Suppressor macrophage treated with lipopolysaccharide for 4 hours (primary cell): ENCODE measurements at regions not wholly inside any gene's neighbourhood (a gene's known extent, or its start where the extent isn't known, plus 50 kb on each side); places are given as distances from the start of the nearest gene placed in this dataset.
A peak's percentile ranks its signal among the peaks of the same experiment; 100 is the strongest.

ENCODE experiments used
- DNase-seq: peaks from one replicate; pipeline ENCODE4 v3.0.0-alpha.2; 2020

DNA sequence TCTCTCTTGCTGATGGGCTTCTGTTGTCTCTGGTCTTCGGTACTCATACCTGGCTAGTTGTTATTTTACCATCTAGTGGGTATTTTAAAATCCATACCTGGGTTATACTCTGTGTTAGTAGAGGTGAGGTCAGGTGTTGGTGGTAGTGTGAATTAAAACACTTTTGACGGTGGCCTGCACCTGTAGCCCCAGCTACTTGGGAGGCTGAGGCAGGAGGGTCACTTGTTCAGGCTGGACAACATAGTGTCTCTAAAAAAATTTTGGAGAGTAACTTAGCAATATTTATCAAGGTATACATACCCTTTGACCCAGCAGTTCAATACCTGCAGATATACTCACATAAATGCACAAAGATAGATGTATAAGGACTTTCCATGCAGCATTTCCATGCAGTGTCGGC lies 55.4 kb downstream of the GSX1 start:
- no peak for DNase-seq

DNA sequence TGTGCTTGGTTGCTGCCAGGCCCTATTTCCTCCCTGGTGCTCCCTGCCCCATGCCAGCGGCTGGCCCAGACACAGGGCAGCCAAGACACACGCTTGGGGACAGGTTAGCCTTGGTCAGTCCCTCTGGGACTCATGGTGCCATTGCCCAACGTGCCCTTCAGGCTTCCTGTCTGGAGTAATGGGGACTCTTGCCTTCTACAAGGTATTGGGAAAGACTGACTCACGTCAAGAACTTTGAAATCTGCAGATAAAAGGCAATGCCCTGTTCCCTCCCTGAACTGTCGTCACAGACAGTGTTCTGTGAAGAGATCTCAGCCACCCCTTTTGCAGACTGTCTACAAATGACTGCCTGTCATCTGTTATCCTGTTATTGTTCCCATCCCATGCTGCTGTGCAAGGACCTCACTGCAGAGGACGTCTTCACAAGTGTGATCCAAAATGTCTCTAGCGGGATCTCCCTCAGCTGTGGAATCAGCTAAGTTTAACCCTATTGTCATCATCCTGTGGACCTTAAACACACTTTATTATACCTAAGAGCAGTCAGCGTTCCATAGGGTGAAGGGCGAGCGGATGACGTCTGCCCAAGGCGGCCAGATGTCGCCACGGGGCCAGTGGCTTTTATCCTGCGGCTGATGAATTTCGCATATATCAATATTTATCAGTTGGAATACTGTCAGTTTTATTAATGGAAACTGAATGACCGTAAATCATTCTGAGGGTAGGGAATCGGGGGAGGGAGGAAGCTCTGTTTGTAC lies 59.0 kb downstream of the GSX1 start:
- no peak for DNase-seq

DNA sequence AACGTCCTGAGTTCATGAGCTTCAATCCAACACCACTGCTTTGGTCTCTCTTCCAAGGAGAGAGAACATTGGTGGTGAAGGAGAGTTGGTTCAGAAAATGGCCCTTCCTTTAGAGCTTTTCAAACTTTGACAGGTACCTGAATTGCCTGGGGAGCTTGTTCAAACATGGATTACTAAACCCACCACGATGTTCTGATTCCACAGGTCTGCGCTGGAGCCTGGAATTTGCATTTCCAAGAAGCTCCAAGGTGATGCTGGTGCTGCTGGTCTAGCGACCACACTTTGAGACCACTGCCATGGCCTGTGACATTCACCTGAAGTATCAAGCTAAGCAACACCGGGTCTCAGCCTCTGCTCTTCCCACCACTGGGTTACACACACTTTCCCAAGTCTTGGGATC lies 60.2 kb downstream of the GSX1 start:
- DNase-seq, result no peak

DNA sequence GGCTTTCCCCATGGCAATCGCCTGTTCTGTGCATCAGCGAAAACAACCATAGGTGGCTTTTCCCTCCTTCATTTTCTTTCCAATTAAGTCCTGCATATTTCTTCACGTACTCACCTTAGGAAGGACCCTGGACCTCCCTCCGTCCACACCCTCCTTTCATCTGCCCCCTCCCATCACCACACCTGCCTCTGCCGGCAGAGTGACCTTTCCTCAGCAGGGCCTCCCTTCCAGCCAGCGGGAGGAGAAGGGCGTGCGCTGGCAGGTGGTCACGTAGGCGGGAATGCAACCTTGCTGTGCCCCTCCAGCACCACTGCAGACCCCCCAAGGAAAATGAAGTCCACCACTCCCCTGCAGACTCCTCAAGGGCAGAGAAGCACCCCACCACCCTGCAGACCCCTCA lies 61.1 kb downstream of the GSX1 start:
- no peak for DNase-seq

DNA sequence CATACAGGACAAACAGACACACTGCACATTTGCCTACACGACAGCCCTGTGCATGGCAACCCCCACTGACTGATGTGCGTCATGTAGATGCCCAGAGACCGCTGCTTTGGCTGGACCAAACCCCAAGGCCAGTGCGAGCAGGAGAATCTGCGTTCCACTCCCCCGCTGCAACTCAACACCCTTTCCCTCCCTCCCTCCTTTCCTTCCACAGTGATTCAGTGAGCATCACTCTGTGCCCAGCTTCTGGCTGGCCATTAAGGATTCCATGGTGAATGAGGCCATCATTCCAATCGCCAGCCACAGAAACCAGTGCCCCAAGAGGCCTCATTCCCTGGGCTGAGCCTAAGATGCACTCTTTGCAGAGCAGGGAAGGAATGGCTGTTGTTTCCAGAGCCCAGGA lies 61.6 kb downstream of the GSX1 start:
- DNase-seq, result no peak

DNA sequence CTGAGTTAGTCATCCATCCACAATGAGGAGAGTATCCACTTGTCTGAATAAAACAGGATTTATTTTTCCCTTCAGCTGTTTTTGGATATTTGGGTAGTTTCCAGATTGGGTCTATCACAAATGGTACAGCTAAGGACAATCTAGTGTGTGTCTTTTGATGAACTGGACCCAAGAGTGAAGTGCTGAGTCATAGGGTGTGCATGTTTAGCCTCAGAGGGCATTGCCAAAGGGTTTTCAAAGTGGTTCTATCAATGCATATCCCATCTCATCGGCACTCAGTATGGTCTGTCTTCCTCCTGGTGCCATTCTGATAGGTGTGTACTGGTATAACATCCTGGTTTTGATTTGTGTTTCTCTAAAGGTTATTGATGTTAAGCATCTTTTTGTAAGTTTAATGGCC lies 62.3 kb downstream of the GSX1 start:
- no peak for DNase-seq

DNA sequence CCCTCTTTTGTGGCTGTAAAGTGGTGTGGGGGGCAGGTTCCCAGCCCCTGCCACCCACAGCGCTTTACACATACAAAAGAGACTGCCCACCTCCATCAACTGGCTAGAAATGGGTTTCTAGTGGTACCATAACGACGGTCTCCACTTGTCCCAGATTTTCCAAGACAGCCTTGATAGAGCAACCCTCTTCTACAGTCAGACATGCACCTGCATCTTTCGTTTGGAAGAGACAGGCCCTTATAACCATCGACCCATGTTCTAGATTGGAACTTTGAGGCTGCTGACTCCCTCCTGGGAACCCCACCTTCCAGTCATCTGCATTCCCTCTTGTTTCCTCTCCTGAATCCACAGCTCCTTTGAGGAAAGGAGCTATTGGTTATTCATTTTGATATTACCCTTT lies 63.1 kb downstream of the GSX1 start:
- DNase-seq, result no peak

DNA sequence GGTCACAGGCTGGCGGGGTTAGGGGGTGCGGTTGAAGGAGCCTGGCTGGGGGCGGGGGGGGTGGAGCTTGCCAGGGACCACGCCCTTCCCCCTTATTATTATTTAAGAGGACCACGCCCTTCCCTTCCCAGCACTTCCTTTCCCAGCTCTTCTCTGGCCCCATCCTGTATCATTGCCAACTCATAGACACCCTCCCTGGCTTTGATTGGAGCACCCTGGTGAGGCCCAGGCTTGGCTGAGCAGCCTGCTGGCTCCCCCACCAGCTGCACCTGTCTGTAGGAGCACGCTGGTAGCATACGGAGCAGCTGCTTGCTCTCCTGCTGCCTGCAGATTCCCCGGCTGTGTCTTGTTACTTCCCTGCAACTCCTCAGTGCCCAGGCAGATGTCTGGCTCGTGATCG lies 62.5 kb upstream of the PDX1 start:
- DNase-seq, result no peak

DNA sequence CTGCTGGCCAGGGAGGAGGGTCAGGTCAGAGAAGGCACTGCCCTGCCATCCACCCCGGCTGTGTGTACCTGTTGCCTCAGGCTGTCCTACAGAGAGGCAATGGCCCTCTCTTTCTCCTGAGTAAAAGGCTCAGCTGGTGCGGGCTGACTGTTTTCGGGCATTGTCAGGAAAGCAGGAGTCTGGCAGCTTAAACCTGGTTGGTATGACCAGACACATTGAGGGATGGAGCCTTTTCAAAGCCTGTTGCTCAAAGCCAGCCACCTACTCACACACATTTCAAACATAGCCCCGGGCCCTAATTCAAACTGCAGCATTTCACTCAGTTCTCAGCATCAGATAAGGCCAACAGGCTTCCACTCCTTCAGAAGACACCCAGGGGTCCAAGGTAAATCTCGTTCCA lies 61.8 kb upstream of the PDX1 start:
- DNase-seq, result no peak

DNA sequence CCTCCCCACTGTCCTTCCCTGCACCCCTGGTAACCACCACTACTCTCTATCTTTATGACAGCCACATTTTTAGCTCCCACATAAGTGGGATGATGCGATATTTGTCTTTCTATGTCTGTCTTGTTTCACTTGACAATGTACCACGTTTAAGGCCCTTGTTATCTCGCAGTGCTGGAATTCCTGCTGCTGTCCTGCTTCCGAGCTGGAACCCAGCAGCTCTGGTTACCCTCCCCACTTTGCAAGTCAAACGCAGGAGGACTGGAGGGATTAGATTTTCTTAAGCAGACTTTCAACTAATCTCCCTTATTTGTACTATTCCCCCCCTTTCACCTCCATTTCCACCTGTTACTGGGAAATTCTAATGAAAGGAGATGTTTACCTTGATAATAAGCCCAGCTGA lies 59.1 kb upstream of the PDX1 start:
- no peak for DNase-seq

DNA sequence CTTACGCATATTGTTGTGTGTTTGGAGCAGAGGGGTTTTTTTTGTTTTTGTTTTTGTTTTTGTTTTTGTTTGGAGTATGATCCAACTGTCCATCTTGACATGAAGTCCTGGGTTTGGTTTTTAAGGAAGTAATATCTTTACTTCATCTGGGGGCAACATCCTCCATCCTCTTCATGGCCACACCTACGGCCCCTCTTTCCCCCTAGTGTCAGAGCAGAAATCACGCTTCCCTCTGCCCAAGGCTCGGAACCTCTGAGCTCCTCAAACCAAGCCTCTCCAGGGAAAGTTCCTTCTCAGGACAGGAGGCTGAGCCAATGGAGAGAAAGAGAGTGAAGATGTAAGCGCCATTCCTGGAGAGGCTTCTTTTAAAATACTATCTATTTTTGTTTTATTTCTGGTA lies 58.6 kb upstream of the PDX1 start:
- no peak for DNase-seq

DNA sequence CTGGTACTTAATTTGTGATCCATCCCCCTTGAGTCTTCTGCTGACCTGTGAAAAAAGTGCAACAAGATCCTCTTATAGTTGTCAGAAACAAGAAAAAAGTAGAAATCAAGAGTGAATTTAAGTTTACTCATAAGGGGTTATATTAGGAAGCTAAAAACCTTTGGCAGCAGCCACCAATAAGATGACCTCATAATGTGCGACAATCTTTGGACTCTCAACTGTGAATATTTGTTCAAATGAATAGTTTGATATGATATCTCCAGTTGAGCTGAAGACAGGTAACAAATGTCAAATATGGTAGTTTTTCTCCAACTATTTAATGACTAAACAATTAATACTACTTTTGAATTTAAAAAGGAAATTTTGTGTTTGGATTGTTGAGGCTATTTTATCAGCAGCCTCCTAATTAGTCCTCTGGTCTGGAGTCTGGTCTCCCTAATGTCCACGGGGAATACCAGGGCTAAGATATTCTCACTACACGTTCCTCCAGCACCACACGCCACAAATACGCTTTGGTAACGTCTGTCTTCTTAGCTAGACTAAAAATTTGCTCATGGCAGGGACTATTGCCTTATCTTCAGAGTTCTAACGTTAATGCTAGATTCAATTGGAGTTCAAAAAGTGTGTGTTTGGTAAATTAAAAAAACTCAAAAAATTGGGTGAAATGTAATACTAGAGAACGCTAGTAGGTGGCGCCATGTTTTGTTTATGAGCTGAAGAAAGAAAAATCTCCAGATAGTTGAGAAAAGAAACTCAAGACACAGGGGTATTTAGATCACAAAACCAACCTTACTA lies 51.0 kb upstream of the PDX1 start:
- DNase-seq, result peak; percentile 25

DNA sequence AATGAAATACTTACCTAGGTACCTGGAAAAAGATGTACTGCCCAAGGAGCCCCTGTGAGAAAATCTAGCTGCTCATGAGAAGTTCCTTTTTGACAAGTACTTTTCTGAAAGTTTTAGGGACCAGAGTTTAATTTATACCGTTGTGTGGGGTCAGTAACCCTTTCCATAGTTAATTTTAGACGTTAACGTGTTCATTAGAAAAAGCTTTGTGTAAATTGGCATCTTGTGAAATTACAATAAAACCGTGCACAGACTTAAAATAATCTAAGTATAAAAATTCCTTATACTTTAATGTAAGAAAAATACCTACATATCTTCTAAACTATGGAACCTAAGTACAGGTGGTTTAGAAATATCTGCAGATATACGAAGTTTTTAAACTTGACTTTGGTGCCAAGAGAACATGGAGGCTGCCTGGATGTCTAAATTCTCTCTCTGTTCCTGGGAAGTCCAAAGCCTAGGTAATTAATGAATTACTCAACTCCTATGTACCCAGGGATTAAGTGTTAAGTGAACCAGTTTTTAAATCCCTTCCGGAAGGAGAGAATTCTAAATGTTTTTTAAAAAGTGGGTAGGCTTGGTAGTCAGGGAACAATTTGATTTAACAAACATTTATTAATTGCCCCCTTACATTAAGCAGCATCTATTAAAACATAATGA lies 50.2 kb upstream of the PDX1 start:
- no peak for DNase-seq
